HG02852 (cell line): ENCODE measurements at regions not wholly inside any gene's neighbourhood (a gene's known extent, or its start where the extent isn't known, plus 50 kb on each side); places are given as distances from the start of the nearest gene placed in this dataset.

Experiments used
- ATAC-seq: cut with Tn5 transposase; IDR thresholded peaks from one replicate; pipeline ENCODE4 v1.9.1; 2021; ENCODE audit warnings: mild to moderate bottlenecking, moderate library complexity; ENCODE audit not compliant: unreplicated experiment

- ATAC-seq, result no peak
These were observed 163.9 kb upstream of the KIT start for GRCh38 chr4:54493862-54494261.

- no peak for ATAC-seq
These were observed 162.7 kb upstream of the KIT start for GRCh38 chr4:54495091-54495490.

GRCh38 chr4:54495641-54496040, 162.1 kb upstream of the KIT start:
- ATAC-seq, result no peak

GRCh38 chr4:54496412-54496811, 161.3 kb upstream of the KIT start:
- ATAC-seq, result no peak

- no peak for ATAC-seq
These were observed 159.8 kb upstream of the KIT start for GRCh38 chr4:54497947-54498346.

GRCh38 chr4:54498661-54499111, 159.1 kb upstream of the KIT start:
- ATAC-seq, result no peak

- no peak for ATAC-seq
These were observed 158.3 kb upstream of the KIT start for GRCh38 chr4:54499308-54500074.

- no peak for ATAC-seq
These were observed 152.4 kb upstream of the KIT start for GRCh38 chr4:54505362-54505761.

- ATAC-seq, result no peak
These were observed 151.8 kb upstream of the KIT start for GRCh38 chr4:54505996-54506395.

- no peak for ATAC-seq
These were observed 148.7 kb upstream of the KIT start for GRCh38 chr4:54509057-54509456.

GRCh38 chr4:54513204-54513603, 144.6 kb upstream of the KIT start:
- no peak for ATAC-seq

GRCh38 chr4:54513741-54514140, 144.0 kb upstream of the KIT start:
- ATAC-seq, result no peak

GRCh38 chr4:54516556-54517215, 141.1 kb upstream of the KIT start:
- ATAC-seq, result no peak

GRCh38 chr4:54517781-54518444, 139.8 kb upstream of the KIT start:
- no peak for ATAC-seq

- ATAC-seq, result no peak
These were observed 132.2 kb upstream of the KIT start for GRCh38 chr4:54525602-54526001.

- ATAC-seq, result no peak
These were observed 131.2 kb upstream of the KIT start for GRCh38 chr4:54526560-54526959.

- ATAC-seq, result no peak
These were observed 130.2 kb upstream of the KIT start for GRCh38 chr4:54527532-54527931.

- peak; percentile 48 for ATAC-seq
These were observed 118.2 kb upstream of the KIT start for GRCh38 chr4:54539500-54540029.

GRCh38 chr4:54540931-54541330, 116.8 kb upstream of the KIT start:
- ATAC-seq, result no peak

GRCh38 chr4:54541426-54542118, 116.2 kb upstream of the KIT start:
- ATAC-seq, result no peak

- no peak for ATAC-seq
These were observed 115.7 kb upstream of the KIT start for GRCh38 chr4:54542119-54542438.
